GM23338 (cell line): ENCODE measurements at regions not wholly inside any gene's neighbourhood (a gene's known extent, or its start where the extent isn't known, plus 50 kb on each side); places are given as distances from the start of the nearest gene placed in this dataset.

Experiments used
- CREB1 ChIP-seq: fragments of 250-450 bp; sonication (Bioruptor Pico); IDR thresholded peaks from 2 replicates; pipeline ENCODE4 v1.5.0; 2020; ENCODE audit warnings: low read depth, mild to moderate bottlenecking, moderate library complexity
- TF ChIP-seq, protein P1 (sequence below), 2 experiments: fragments of 200-600 bp in 1 of 2; sonication (generic) in 1 of 2; conservative IDR thresholded peaks; 2 replicates each; pipeline versions ENCODE4 v1.5.1 to v1.6.1; 2016 to 2017; ENCODE audit warnings: antibody characterized with exemption in 2 of 2, low read depth in 2 of 2, mild to moderate bottlenecking in 2 of 2, moderate library complexity in 1 of 2

DNA sequence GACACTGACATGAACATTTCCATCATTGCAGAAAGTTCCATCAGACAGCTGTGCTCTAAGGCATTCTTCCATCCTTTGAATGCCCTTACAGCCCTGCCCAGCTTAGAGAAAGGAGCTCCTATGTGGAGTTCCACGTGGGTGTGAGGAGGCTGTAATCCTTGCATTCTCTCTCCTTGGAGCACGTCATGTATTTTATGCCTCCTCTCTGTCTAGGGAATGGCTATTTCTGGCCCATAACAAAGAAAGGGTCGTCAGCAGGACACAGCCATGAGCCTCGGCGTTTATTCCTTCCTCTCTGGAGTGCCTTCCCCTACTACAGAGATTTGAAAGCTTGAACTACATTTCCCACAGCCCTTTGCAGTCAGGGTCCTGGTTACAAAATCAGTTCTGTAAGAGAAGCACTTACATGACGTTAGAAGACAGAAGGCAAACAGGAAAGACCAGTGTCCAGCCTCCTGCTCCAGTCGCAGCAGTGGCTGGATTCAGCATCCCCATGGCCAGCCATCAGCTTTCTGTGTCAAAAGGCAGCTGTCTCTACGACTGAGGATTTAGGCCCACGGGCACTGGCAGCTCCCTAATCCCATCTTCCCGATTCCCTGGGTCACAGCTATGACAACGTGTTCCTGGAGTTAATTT, 234.9 kb downstream of the TFCP2L1 start:
- TF ChIP-seq CREB1, result no peak
- TF ChIP-seq, protein P1, sequence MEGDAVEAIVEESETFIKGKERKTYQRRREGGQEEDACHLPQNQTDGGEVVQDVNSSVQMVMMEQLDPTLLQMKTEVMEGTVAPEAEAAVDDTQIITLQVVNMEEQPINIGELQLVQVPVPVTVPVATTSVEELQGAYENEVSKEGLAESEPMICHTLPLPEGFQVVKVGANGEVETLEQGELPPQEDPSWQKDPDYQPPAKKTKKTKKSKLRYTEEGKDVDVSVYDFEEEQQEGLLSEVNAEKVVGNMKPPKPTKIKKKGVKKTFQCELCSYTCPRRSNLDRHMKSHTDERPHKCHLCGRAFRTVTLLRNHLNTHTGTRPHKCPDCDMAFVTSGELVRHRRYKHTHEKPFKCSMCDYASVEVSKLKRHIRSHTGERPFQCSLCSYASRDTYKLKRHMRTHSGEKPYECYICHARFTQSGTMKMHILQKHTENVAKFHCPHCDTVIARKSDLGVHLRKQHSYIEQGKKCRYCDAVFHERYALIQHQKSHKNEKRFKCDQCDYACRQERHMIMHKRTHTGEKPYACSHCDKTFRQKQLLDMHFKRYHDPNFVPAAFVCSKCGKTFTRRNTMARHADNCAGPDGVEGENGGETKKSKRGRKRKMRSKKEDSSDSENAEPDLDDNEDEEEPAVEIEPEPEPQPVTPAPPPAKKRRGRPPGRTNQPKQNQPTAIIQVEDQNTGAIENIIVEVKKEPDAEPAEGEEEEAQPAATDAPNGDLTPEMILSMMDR (conservative IDR thresholded peaks at IDR 0.05; ENCODE audit: low read depth in 2 of 2), result no peak
